HEK293T (cell line): ENCODE measurements at regions not wholly inside any gene's neighbourhood (a gene's known extent, or its start where the extent isn't known, plus 50 kb on each side); places are given as distances from the start of the nearest gene placed in this dataset.

Source experiments
- CTCF ChIA-PET: fragments of 350-600 bp; formaldehyde crosslinking; extraction: SDS; loops from one replicate; lab custom pipeline; 2021; ENCODE audit warnings: antibody characterized with exemption, inconsistent platforms; lab: Yijun Ruan, JAX
- POLR2A ChIA-PET: fragments of 350-600 bp; formaldehyde crosslinking; extraction: SDS; loops from one replicate; lab custom pipeline; 2020; ENCODE audit warnings: antibody characterized with exemption, inconsistent platforms; lab: Yijun Ruan, JAX
- DNase-seq: peaks from one replicate; pipeline ENCODE4 v3.0.0; 2012; ENCODE audit warnings: mixed read lengths; ENCODE audit errors: extremely low spot score
- ARNT ChIP-seq: fragments of 450-650 bp; IDR thresholded peaks from 2 replicates; pipeline ENCODE4 v1.6.1; 2017; ENCODE audit warnings: mild to moderate bottlenecking
- BHLHE40 ChIP-seq: fragments of 450-650 bp; IDR thresholded peaks from 2 replicates; pipeline ENCODE4 v1.6.1; 2016; ENCODE audit warnings: mild to moderate bottlenecking, moderate library complexity, borderline replicate concordance
- CTBP1 ChIP-seq: fragments of 450-650 bp; IDR thresholded peaks from 2 replicates; pipeline ENCODE4 v1.6.1; 2016; ENCODE audit warnings: borderline replicate concordance
- ELF4 ChIP-seq: fragments of 450-650 bp; IDR thresholded peaks from 2 replicates; pipeline ENCODE4 v1.6.1; 2017; ENCODE audit warnings: antibody characterized with exemption
- FOXA1 ChIP-seq: fragments of 450-650 bp; IDR thresholded peaks from 2 replicates; pipeline ENCODE4 v1.6.1; 2016; ENCODE audit warnings: mild to moderate bottlenecking
- FOXK2 ChIP-seq: fragments of 450-650 bp; IDR thresholded peaks from 2 replicates; pipeline ENCODE4 v1.6.1; 2016; ENCODE audit warnings: mild to moderate bottlenecking
- FOXM1 ChIP-seq: fragments of 450-650 bp; IDR thresholded peaks from 2 replicates; pipeline ENCODE4 v1.6.1; 2017; ENCODE audit warnings: mild to moderate bottlenecking, borderline replicate concordance
- HDGF ChIP-seq: fragments of 450-650 bp; IDR thresholded peaks from 2 replicates; pipeline ENCODE4 v1.6.1; 2017; ENCODE audit warnings: antibody characterized with exemption, borderline replicate concordance
- L3MBTL2 ChIP-seq: fragments of 450-650 bp; conservative IDR thresholded peaks from 2 replicates; pipeline ENCODE4 v1.6.1; 2016; ENCODE audit warnings: mild to moderate bottlenecking
- LEF1 ChIP-seq: fragments of 450-650 bp; IDR thresholded peaks from 2 replicates; pipeline ENCODE4 v1.6.1; 2017; ENCODE audit warnings: mild to moderate bottlenecking, borderline replicate concordance
- NFRKB ChIP-seq: fragments of 450-650 bp; IDR thresholded peaks from 2 replicates; pipeline ENCODE4 v1.6.1; 2016; ENCODE audit warnings: mild to moderate bottlenecking, moderate library complexity
- SP1 ChIP-seq: fragments of 450-650 bp; IDR thresholded peaks from 2 replicates; pipeline ENCODE4 v1.6.1; 2017
- SUZ12 ChIP-seq: fragments of 450-650 bp; IDR thresholded peaks from 2 replicates; pipeline ENCODE4 v1.6.1; 2016; ENCODE audit warnings: mild to moderate bottlenecking
- TARDBP ChIP-seq: fragments of 450-650 bp; IDR thresholded peaks from 2 replicates; pipeline ENCODE4 v1.6.1; 2016
- ZNF384 ChIP-seq: fragments of 450-650 bp; IDR thresholded peaks from 2 replicates; pipeline ENCODE4 v1.6.1; 2016
- TF ChIP-seq, protein P1 (sequence below): fragments of 450-650 bp; IDR thresholded peaks from 2 replicates; pipeline ENCODE4 v1.6.1; 2016

DNA sequence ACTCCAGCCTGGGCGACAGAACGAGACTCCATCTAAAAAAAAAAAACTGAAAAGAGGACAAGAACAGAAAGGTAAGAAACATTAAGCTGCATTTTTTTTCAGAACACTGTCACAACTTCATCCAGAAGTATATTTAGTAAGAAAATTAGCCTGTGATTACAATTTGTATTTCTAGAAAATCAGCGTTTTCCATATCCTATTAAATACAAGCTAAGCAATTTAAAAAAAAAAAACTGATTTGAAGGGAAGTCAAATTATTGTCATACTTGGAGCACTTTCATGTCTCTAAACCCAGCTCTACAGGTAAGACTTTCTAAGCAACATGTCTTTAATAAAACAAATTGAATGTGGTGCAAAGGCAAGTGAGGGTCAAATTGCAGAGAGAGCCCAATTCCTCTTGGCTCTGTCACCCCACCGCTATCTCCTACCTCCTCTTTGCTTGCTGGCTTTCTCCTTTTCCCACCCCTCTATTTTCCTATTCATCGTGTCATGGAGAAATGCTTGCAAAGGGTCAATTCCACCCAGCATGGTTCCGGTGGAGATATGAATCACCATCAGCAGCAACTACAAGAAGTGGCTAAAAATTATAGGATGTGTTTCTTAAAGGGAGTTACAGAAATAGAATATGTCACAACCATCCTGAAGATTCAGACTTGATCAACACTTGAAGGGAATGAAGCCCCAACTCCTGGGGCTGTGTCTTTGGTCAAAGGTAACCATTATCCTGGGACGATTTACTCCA lies 68.4 kb upstream of the BCL11A start:
- ChIA-PET POLR2A (no interaction called here), CTCF (no interaction called here)
- DNase-seq = no peak
- TF ChIP-seq FOXA1 (no peak), NFRKB (no peak), L3MBTL2 (no peak), BHLHE40 (no peak)
- TF ChIP-seq, protein P1, sequence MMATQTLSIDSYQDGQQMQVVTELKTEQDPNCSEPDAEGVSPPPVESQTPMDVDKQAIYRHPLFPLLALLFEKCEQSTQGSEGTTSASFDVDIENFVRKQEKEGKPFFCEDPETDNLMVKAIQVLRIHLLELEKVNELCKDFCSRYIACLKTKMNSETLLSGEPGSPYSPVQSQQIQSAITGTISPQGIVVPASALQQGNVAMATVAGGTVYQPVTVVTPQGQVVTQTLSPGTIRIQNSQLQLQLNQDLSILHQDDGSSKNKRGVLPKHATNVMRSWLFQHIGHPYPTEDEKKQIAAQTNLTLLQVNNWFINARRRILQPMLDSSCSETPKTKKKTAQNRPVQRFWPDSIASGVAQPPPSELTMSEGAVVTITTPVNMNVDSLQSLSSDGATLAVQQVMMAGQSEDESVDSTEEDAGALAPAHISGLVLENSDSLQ = no peak

GRCh38 chr2:60623040-60623439 lies 69.6 kb upstream of the BCL11A start:
- no peak for TF ChIP-seq ZNF384
- TF ChIP-seq SP1 = no peak
- TF ChIP-seq TARDBP = no peak
- TF ChIP-seq FOXM1 = no peak
- no peak for TF ChIP-seq NFRKB
- no peak for TF ChIP-seq FOXA1
- ChIA-PET CTCF (interaction anchor here (0.6 kb wide), 1 partner anchor 73 kb away, joined by 3 read pairs; no protein-coding TSS in a partner anchor), POLR2A (no interaction called here)
- DNase-seq = no peak

DNA sequence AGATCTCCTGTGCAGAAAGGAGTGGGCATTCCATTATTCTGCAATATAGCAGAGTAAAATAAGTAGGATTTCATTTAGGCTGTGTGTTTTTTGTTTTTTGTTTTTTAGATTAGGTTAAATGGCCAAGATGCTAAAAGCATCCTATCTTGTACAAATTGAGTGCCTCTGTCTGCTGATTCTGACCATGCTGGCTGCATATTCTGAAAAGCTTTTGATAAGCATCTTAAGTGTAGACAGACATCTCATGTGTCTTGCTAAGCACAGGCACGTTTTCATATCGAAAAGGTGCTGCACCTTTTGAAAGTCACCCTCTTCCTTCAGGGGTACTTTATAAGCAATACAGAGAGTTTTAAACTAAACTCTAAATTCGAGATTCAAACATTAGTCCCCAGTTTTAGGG lies 74.0 kb upstream of the BCL11A start:
- ChIA-PET POLR2A (no interaction called here), CTCF (no interaction called here)
- TF ChIP-seq ELF4 = no peak
- TF ChIP-seq CTBP1 = no peak
- no peak for TF ChIP-seq L3MBTL2
- no peak for TF ChIP-seq HDGF
- TF ChIP-seq BHLHE40 = no peak
- no peak for TF ChIP-seq SUZ12
- no peak for TF ChIP-seq ARNT
- no peak for TF ChIP-seq SP1
- TF ChIP-seq, protein P1 = no peak
- TF ChIP-seq TARDBP = no peak
- no peak for TF ChIP-seq ZNF384
- no peak for TF ChIP-seq FOXK2
- TF ChIP-seq LEF1 = no peak
- TF ChIP-seq NFRKB = no peak
- no peak for TF ChIP-seq FOXA1
- TF ChIP-seq FOXM1 = no peak
- DNase-seq = no peak

- DNase-seq = no peak
- ChIA-PET CTCF (no interaction called here), POLR2A (no interaction called here)
- TF ChIP-seq CTBP1 (no peak), SP1 (no peak), FOXM1 (no peak), LEF1 (no peak), FOXK2 (no peak), L3MBTL2 (no peak), ARNT (no peak), HDGF (no peak), BHLHE40 (no peak), ZNF384 (no peak), NFRKB (no peak)
- TF ChIP-seq, protein P1 = no peak
Observed at GRCh38 chr2:60628026-60628425, 74.6 kb upstream of the BCL11A start.

- no peak for TF ChIP-seq SP1
- TF ChIP-seq CTBP1 = no peak
- TF ChIP-seq L3MBTL2 = no peak
- no peak for TF ChIP-seq NFRKB
- no peak for TF ChIP-seq ELF4
- no peak for TF ChIP-seq ZNF384
- no peak for TF ChIP-seq SUZ12
- TF ChIP-seq FOXA1 = no peak
- no peak for TF ChIP-seq LEF1
- TF ChIP-seq TARDBP = no peak
- TF ChIP-seq FOXK2 = no peak
- DNase-seq = no peak
- ChIA-PET POLR2A (no interaction called here), CTCF (interaction anchor here (0.6 kb wide), 1 partner anchor 14 kb away, joined by 3 read pairs; no protein-coding TSS in a partner anchor)
Observed at GRCh38 chr2:60628615-60629304, 75.3 kb upstream of the BCL11A start.

DNA sequence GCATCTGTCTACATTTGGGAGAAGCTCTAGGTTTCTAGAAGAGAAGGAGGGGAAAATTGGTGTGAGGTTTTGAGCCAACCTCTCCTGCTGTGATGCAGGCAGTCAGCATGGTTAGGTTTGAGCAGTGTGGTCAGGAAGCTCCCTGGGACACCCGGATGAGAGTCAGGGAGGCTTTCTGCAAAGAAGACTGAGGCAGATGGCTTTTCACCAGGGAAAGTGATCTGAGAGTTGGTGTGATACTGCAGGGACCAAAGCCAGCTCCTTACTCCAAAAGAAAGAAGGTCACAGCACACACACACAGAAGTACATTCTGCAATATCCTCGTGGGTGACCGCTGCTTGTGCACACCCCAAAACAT lies 75.8 kb upstream of the BCL11A start:
- TF ChIP-seq, protein P1 = no peak
- TF ChIP-seq ARNT (no peak), NFRKB (no peak), LEF1 (no peak), BHLHE40 (no peak), ZNF384 (no peak), L3MBTL2 (no peak), SP1 (no peak), FOXK2 (no peak), ELF4 (no peak), CTBP1 (no peak), FOXA1 (no peak), FOXM1 (no peak), TARDBP (no peak), SUZ12 (no peak), HDGF (no peak)
- CTCF ChIA-PET = interaction anchor here (0.6 kb wide), 1 partner anchor 14 kb away, joined by 3 read pairs; no protein-coding TSS in a partner anchor
- DNase-seq = no peak
- POLR2A ChIA-PET = no interaction called here
